ENCODE measurements at regions not wholly inside any gene's neighbourhood (a gene's known extent, or its start where the extent isn't known, plus 50 kb on each side); places are given as distances from the start of the nearest gene placed in this dataset.

DNA sequence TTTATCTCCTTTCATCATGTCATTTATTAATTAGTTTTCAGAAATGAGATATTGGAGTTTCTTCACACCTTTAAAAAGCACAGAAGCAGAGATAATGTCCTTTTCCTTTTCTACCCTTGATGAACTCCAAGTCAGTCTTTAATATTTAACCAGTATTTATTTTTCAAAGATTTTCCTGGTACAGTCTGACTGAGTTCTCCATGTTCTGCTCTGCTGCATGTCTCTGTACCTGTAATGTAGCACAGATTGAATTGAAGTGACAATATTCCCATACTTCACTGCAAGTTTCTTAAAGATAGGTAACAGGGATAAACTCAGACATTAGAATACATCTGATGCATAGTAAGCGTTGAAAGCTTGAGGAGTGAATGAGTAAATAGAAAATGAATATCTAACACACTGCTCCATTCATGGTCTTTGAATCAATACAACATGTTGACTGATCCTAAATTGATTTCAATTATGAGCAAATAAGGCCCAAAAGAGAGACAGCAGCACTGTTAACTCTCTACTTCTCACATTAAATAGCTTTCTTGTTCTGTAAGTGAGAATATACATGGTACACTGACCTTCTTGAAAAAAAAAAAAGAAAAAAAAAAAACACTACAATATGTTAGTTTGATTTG, 1323.6 kb upstream of the PRR20A start:
- no peaks in the 10 kb centered on the region for H3K36me3 Mint-ChIP-seq
- no CpG with 5 or more reads among the region's 1 CpG for WGBS (ENCODE audit: insufficient coverage)
- intact Hi-C loops (cut with micrococcal nuclease): no loop called here

DNA sequence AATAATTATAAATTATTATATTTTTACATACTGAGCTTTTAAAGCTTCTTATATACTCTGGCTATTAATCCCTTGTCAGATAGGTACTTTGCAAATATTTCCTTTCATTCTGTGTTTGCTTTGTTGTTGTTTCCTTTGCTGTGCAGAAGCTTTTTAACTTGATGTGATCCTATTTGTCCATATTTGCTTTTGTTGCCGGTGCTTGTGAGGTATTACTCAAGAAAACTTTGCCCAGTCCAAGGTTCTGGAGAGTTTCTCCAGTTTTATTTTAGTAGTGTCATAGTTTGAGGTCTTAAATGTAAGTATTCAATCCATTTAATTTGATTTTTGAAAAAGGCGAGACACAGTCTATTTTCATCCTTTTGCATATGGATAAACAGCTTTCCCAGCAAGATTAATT, 1319.9 kb upstream of the PRR20A start:
- Mint-ChIP-seq H3K27me3 (ENCODE audit: low read depth in 2 of 2) (no peaks in the 10 kb centered on the region), H3K9me3 (peaks cover 11 to 14% of the 10 kb centered on the region in 2 donors), H3K27ac (no peak overlapping the region), H3K4me3 (no peak overlapping the region), H3K4me1 (no peaks in the 10 kb centered on the region), H3K36me3 (no peaks in the 10 kb centered on the region)
- TF ChIP-seq, protein P1, sequence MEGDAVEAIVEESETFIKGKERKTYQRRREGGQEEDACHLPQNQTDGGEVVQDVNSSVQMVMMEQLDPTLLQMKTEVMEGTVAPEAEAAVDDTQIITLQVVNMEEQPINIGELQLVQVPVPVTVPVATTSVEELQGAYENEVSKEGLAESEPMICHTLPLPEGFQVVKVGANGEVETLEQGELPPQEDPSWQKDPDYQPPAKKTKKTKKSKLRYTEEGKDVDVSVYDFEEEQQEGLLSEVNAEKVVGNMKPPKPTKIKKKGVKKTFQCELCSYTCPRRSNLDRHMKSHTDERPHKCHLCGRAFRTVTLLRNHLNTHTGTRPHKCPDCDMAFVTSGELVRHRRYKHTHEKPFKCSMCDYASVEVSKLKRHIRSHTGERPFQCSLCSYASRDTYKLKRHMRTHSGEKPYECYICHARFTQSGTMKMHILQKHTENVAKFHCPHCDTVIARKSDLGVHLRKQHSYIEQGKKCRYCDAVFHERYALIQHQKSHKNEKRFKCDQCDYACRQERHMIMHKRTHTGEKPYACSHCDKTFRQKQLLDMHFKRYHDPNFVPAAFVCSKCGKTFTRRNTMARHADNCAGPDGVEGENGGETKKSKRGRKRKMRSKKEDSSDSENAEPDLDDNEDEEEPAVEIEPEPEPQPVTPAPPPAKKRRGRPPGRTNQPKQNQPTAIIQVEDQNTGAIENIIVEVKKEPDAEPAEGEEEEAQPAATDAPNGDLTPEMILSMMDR (IDR thresholded peaks at IDR 0.05): no peak
- no peaks in the 10 kb centered on the region for H3K27me3 ChIP-seq (ENCODE audit: control insufficient read depth, insufficient read depth, low read length)
- no peak overlapping the region for H3K4me3 ChIP-seq (ENCODE audit: low read length)
- intact Hi-C loops (cut with micrococcal nuclease): no loop called here
- 87% methylated on average over 2 of the region's 2 CpGs for WGBS (ENCODE audit: insufficient coverage)
- DNase-seq (no peak), ATAC-seq (no peak)
- H3K4me1 ChIP-seq (ENCODE audit: control insufficient read depth, insufficient read depth, low read length): no peaks in the 10 kb centered on the region
- H3K36me3 ChIP-seq (ENCODE audit: control insufficient read depth, insufficient read depth, low read length): no peaks in the 10 kb centered on the region
- no peak overlapping the region for H3K27ac ChIP-seq (ENCODE audit: low read length)
- H3K9me3 ChIP-seq (ENCODE audit: control insufficient read depth, insufficient read depth, low read length): no peaks in the 10 kb centered on the region

More for the DNA sequence above, 1323.6 kb upstream of the PRR20A start:
- no peak overlapping the region for H3K4me3 Mint-ChIP-seq
- H3K4me1 Mint-ChIP-seq: no peaks in the 10 kb centered on the region
- H3K9me3 ChIP-seq (ENCODE audit: control insufficient read depth, insufficient read depth, low read length): no peaks in the 10 kb centered on the region
- H3K27ac Mint-ChIP-seq: no peak overlapping the region
- no peaks in the 10 kb centered on the region for H3K4me1 ChIP-seq (ENCODE audit: control insufficient read depth, insufficient read depth, low read length)
- no peak overlapping the region for H3K4me3 ChIP-seq (ENCODE audit: low read length)
- ATAC-seq (no peak), DNase-seq (no peak)
- H3K27me3 Mint-ChIP-seq (ENCODE audit: low read depth in 2 of 2): no peaks in the 10 kb centered on the region
- no peak overlapping the region for H3K27ac ChIP-seq (ENCODE audit: low read length)
- H3K36me3 ChIP-seq (ENCODE audit: control insufficient read depth, insufficient read depth, low read length): no peaks in the 10 kb centered on the region
- TF ChIP-seq, protein P1 (IDR thresholded peaks at IDR 0.05): no peak
- H3K27me3 ChIP-seq (ENCODE audit: control insufficient read depth, insufficient read depth, low read length): no peaks in the 10 kb centered on the region
- peaks cover 9 to 16% of the 10 kb centered on the region in 2 donors for H3K9me3 Mint-ChIP-seq

DNA sequence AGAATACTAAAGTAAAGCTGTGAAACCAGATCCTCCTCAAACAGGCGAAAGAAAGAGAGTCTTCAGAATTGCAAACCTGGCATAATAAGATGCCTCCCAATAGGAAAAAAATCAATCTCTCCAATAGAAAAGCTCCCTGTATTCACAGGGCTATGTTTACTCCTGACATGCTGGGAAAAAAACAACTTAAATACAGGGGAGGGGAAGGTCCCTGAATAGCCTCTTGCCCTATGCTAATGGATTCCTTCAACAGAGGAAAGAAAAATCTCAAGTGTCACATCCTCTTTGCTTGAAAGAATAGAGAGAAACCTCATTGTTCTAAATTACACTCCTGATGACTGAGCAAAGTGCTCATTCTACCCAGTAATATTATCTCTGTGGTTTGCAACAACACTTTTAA, 1271.1 kb upstream of the PRR20A start:
- Mint-ChIP-seq H3K4me1 (no peaks in the 10 kb centered on the region), H3K9me3 (peaks cover 15 to 29% of the 10 kb centered on the region in 2 donors), H3K27ac (no peak overlapping the region), H3K27me3 (ENCODE audit: low read depth in 2 of 2) (no peaks in the 10 kb centered on the region), H3K4me3 (no peak overlapping the region), H3K36me3 (peaks cover 9% of the 10 kb centered on the region)
- no peaks in the 10 kb centered on the region for H3K36me3 ChIP-seq (ENCODE audit: control insufficient read depth, insufficient read depth, low read length)
- no peaks in the 10 kb centered on the region for H3K4me1 ChIP-seq (ENCODE audit: control insufficient read depth, insufficient read depth, low read length)
- H3K27me3 ChIP-seq (ENCODE audit: control insufficient read depth, insufficient read depth, low read length): no peaks in the 10 kb centered on the region
- TF ChIP-seq, protein P1 (IDR thresholded peaks at IDR 0.05): no peak
- ATAC-seq (no peak), DNase-seq (no peak)
- intact Hi-C loops (cut with micrococcal nuclease): no loop called here
- H3K9me3 ChIP-seq (ENCODE audit: control insufficient read depth, insufficient read depth, low read length): peaks cover 41% of the 10 kb centered on the region
- no peak overlapping the region for H3K27ac ChIP-seq (ENCODE audit: low read length)
- WGBS (ENCODE audit: insufficient coverage): 47% methylated on average over 1 of the region's 1 CpG
- H3K4me3 ChIP-seq (ENCODE audit: low read length): no peak overlapping the region

DNA sequence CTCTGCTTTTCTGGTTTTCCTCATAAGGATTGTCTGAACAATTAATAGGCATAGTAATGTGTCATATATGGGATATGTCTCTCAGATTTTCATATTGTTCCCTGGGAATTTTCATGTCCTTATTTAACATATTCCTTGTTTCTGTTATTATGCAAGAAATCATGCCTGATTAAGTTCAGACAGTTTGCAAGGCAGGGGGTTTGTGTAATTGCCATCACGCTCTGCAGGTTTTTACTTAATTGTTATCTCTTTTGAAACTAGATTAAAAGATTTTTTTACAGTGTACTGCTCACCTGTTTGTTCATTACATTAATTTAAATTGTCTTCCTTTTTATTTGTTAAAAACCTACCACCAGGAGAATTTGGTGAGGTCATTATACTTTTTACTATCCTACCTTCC, 1253.2 kb upstream of the PRR20A start:
- WGBS (ENCODE audit: insufficient coverage): 100% methylated on average over 1 of the region's 1 CpG
- peaks cover 20 to 28% of the 10 kb centered on the region in 2 donors for H3K9me3 Mint-ChIP-seq
- no peak for ATAC-seq
- peaks cover 25% of the 10 kb centered on the region for H3K36me3 Mint-ChIP-seq
- H3K27me3 ChIP-seq (ENCODE audit: control insufficient read depth, insufficient read depth, low read length): no peaks in the 10 kb centered on the region
- H3K4me3 Mint-ChIP-seq: no peak overlapping the region
- TF ChIP-seq, protein P1 (IDR thresholded peaks at IDR 0.05): no peak
- intact Hi-C loops (cut with micrococcal nuclease): no loop called here
- H3K9me3 ChIP-seq (ENCODE audit: control insufficient read depth, insufficient read depth, low read length): peaks cover 7% of the 10 kb centered on the region
- DNase-seq: no peak
- no peak overlapping the region for H3K4me3 ChIP-seq (ENCODE audit: low read length)
- H3K4me1 ChIP-seq (ENCODE audit: control insufficient read depth, insufficient read depth, low read length): no peaks in the 10 kb centered on the region
- no peaks in the 10 kb centered on the region for H3K27me3 Mint-ChIP-seq (ENCODE audit: low read depth in 2 of 2)
- H3K27ac Mint-ChIP-seq: no peak overlapping the region
- no peaks in the 10 kb centered on the region for H3K36me3 ChIP-seq (ENCODE audit: control insufficient read depth, insufficient read depth, low read length)
- H3K27ac ChIP-seq (ENCODE audit: low read length): no peak overlapping the region
- H3K4me1 Mint-ChIP-seq: no peaks in the 10 kb centered on the region
